HepG2 (cell line): ENCODE measurements at regions not wholly inside any gene's neighbourhood (a gene's known extent, or its start where the extent isn't known, plus 50 kb on each side); places are given as distances from the start of the nearest gene placed in this dataset.

Experiments
- CBFB ChIP-seq: sonication (generic); formaldehyde crosslinking; IDR thresholded peaks from 2 replicates; pipeline ENCODE4 v1.4.0; 2020; ENCODE audit warnings: missing genetic modification reagents
- CERS6 ChIP-seq: sonication (generic); formaldehyde crosslinking; IDR thresholded peaks from 2 replicates; pipeline ENCODE4 v1.5.0; 2020; ENCODE audit warnings: missing genetic modification reagents
- ETV6 ChIP-seq: sonication (generic); formaldehyde crosslinking; conservative IDR thresholded peaks from 2 replicates; pipeline ENCODE4 v1.4.0; 2020; ENCODE audit warnings: missing genetic modification reagents
- GABPB1 ChIP-seq: IDR thresholded peaks from 2 replicates; pipeline ENCODE4 v1.6.1; 2016; ENCODE audit warnings: mild to moderate bottlenecking, missing genetic modification reagents, moderate library complexity, missing compliant biosample characterization
- KDM1A ChIP-seq: IDR thresholded peaks from 2 replicates; pipeline ENCODE4 v1.6.1; 2016; ENCODE audit warnings: missing compliant biosample characterization
- POLR2AphosphoS5 ChIP-seq: IDR thresholded peaks from 2 replicates; pipeline ENCODE4 v1.6.1; 2012; ENCODE audit warnings: low read depth, low read length
- SP140L ChIP-seq: sonication (generic); formaldehyde crosslinking; IDR thresholded peaks from 2 replicates; pipeline ENCODE4 v1.4.0; 2020; ENCODE audit warnings: missing genetic modification reagents, borderline replicate concordance
- SUZ12 ChIP-seq: fragments of 150-350 bp; IDR thresholded peaks from 2 replicates; pipeline ENCODE4 v1.6.1; 2014; ENCODE audit warnings: low read depth, low read length
- TOPORS ChIP-seq: sonication (generic); formaldehyde crosslinking; IDR thresholded peaks from 2 replicates; pipeline ENCODE4 v1.8.0; 2023; ENCODE audit warnings: mild to moderate bottlenecking, missing genetic modification reagents
- ZEB1 ChIP-seq: IDR thresholded peaks from 2 replicates; pipeline ENCODE4 v1.6.1; 2012; ENCODE audit warnings: mild to moderate bottlenecking, low read depth, inconsistent platforms; ENCODE audit not compliant: insufficient replicate concordance
- ZNF280D ChIP-seq: sonication (generic); formaldehyde crosslinking; IDR thresholded peaks from 2 replicates; pipeline ENCODE4 v1.5.1; 2020; ENCODE audit warnings: mild to moderate bottlenecking, missing genetic modification reagents
- ZNF296 ChIP-seq: sonication (generic); formaldehyde crosslinking; conservative IDR thresholded peaks from 2 replicates; pipeline ENCODE4 v1.5.0; 2020; ENCODE audit warnings: mild to moderate bottlenecking, missing genetic modification reagents
- ZNF567 ChIP-seq: sonication (generic); formaldehyde crosslinking; IDR thresholded peaks from 2 replicates; pipeline ENCODE4 v1.8.1; 2023; ENCODE audit warnings: mild to moderate bottlenecking, missing genetic modification reagents, borderline replicate concordance
- ZNF687 ChIP-seq: sonication (generic); formaldehyde crosslinking; IDR thresholded peaks from 2 replicates; pipeline ENCODE4 v1.5.1; 2020; ENCODE audit warnings: mild to moderate bottlenecking, missing genetic modification reagents, moderate library complexity
- ZZZ3 ChIP-seq: sonication (generic); formaldehyde crosslinking; IDR thresholded peaks from 2 replicates; pipeline ENCODE4 v1.4.0; 2020; ENCODE audit warnings: missing genetic modification reagents, mild to moderate bottlenecking, borderline replicate concordance
- TF ChIP-seq, protein P1 (sequence below): sonication (generic); formaldehyde crosslinking; IDR thresholded peaks from 2 replicates; pipeline ENCODE4 v1.5.0; 2020; ENCODE audit warnings: mild to moderate bottlenecking, missing genetic modification reagents
- TF ChIP-seq, protein P2 (sequence below): sonication (generic); formaldehyde crosslinking; IDR thresholded peaks from 2 replicates; pipeline ENCODE4 v1.8.0; 2022; ENCODE audit warnings: mild to moderate bottlenecking, missing genetic modification reagents, borderline replicate concordance

- peak; percentile 53; the same call in 1 of the 2 replicates for TF ChIP-seq ZNF280D (CRISPR knock-in tag)
- TF ChIP-seq CBFB (CRISPR knock-in tag), result peak; percentile 88
- TF ChIP-seq, protein P1, sequence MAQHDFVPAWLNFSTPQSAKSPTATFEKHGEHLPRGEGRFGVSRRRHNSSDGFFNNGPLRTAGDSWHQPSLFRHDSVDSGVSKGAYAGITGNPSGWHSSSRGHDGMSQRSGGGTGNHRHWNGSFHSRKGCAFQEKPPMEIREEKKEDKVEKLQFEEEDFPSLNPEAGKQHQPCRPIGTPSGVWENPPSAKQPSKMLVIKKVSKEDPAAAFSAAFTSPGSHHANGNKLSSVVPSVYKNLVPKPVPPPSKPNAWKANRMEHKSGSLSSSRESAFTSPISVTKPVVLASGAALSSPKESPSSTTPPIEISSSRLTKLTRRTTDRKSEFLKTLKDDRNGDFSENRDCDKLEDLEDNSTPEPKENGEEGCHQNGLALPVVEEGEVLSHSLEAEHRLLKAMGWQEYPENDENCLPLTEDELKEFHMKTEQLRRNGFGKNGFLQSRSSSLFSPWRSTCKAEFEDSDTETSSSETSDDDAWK, result no peak
- TF ChIP-seq, protein P2, sequence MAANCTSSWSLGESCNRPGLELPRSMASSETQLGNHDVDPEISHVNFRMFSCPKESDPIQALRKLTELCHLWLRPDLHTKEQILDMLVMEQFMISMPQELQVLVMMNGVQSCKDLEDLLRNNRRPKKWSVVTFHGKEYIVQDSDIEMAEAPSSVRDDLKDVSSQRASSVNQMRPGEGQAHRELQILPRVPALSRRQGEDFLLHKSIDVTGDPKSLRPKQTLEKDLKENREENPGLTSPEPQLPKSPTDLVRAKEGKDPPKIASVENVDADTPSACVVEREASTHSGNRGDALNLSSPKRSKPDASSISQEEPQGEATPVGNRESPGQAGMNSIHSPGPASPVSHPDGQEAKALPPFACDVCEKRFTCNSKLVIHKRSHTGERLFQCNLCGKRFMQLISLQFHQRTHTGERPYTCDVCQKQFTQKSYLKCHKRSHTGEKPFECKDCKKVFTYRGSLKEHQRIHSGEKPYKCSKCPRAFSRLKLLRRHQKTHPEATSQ, result no peak; the same call in 1 of the 2 replicates
- no peak; the same call in 1 of the 2 replicates for TF ChIP-seq ZZZ3 (CRISPR knock-in tag)
- TF ChIP-seq ZNF687 (CRISPR knock-in tag), result peak; percentile 99
- TF ChIP-seq CERS6 (CRISPR knock-in tag), result no peak
- TF ChIP-seq ZNF567 (CRISPR knock-in tag), result 0 out of 2 replicates have a peak, but pooled peaks have one; percentile 40
- peak; percentile 26; the same call in 1 of the 2 replicates for TF ChIP-seq KDM1A (CRISPR knock-in tag)
- no peak for TF ChIP-seq ZNF296 (CRISPR knock-in tag)
- 0 out of 2 replicates have a peak, but pooled peaks have one; percentile 45 for TF ChIP-seq TOPORS
- TF ChIP-seq ETV6 (CRISPR knock-in tag), result peak; percentile 84
- peak; percentile 45; the same call in 1 of the 2 replicates for TF ChIP-seq SP140L (CRISPR knock-in tag)
- peak; percentile 32 for TF ChIP-seq POLR2AphosphoS5
- peak; percentile 74 for TF ChIP-seq ZEB1
- no peak for TF ChIP-seq SUZ12
- TF ChIP-seq GABPB1 (CRISPR knock-in tag), result peak; percentile 90; the same call in 1 of the 2 replicates
These were observed 156.3 kb upstream of the IER5L start (continued) for GRCh38 chr9:129334105-129334935.
